ENCODE measurements at regions not wholly inside any gene's neighbourhood (a gene's known extent, or its start where the extent isn't known, plus 50 kb on each side); places are given as distances from the start of the nearest gene placed in this dataset.

DNA sequence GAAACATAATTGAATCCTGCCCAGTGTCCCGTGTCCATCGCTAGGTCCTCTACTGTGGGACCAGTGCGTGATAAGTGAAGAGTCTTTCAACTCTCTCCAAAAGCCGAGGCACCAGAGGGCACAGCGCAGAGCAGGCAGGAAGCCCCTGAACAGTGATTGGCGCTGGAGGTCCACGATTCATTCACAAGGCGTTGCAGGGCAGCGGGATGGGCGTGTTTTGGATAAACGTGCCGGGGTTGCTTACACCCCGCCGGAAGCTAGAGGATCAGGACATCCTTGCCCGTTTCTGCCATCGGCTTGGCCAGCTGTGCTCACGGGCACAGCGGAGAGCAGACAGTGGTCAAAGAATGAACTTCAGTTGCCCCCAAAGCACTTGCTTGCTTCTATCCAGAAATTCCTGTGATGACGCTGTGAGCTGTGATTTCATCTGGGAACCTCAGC lies 86.0 kb upstream of the PFKP start:
- DNase-seq (ENCODE audit: low read depth) = peak; percentile 3

DNA sequence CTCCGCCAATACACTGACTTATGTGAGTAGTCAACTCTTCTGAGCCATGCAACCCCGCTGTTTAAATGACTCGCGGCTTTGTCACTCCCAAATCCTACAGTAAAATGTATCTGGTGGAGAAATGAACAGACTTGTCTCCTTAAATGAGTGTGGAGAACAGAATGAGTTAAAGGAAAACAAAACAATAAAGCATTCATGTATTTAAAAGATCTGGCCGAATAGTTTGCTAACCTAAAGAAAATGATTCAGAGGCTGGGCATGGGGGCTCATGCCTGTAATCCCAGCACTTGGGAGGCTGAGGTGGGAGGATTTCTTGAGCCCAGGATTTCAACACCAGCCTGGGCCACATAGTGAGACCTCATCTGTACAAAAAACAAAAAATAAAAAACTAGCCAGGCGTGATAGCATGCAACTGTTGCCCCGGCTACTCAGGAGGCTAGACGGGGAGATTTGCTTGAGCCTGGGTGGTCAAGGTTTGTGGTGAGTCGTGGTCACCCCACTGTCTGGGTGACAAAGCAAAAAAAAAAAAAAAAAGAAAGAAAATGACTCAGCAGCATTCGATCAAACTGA lies 86.5 kb upstream of the PFKP start:
- peak; percentile 81 for DNase-seq (ENCODE audit: low read depth)

DNA sequence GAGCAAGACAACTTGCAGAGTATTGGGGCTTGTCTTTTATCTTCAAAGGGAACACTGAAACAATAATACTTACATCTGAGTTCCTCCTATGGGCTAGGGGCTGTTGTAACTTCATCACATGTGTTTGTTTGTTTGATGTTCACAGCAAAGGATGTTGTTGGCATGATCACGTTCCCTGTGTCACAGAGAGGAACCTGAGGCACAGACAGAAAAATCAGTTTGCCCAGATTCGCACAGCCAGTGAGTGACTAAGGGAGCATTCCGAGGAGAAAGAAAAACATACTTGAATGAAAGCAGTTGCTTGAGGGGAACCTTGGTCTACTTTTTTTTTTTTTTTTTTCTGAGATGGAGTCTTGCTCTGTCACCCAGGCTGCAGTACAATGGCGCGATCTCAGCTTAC lies 87.2 kb upstream of the PFKP start:
- peak; percentile 81 for DNase-seq (ENCODE audit: low read depth)

DNA sequence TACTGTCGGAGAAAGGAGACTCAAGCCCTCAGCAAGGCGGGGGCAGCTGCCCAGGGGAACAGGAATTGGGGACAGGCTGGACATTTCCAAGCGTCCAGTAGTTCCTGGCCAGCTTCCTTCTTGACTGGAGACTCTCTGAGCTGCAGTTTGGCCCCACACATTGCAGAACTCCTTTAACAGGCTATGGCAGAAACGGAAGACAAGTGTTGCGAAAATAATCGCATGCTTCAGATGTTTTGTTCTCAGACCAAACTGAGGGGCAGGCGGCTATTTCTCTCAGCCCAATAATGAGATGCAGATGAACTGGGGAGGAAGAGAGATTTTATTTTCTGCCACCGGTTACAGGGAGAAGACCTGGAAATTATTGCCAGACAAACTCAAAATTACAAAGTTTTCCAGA lies 88.0 kb upstream of the PFKP start:
- peak; percentile 83 for DNase-seq (ENCODE audit: low read depth)

DNA sequence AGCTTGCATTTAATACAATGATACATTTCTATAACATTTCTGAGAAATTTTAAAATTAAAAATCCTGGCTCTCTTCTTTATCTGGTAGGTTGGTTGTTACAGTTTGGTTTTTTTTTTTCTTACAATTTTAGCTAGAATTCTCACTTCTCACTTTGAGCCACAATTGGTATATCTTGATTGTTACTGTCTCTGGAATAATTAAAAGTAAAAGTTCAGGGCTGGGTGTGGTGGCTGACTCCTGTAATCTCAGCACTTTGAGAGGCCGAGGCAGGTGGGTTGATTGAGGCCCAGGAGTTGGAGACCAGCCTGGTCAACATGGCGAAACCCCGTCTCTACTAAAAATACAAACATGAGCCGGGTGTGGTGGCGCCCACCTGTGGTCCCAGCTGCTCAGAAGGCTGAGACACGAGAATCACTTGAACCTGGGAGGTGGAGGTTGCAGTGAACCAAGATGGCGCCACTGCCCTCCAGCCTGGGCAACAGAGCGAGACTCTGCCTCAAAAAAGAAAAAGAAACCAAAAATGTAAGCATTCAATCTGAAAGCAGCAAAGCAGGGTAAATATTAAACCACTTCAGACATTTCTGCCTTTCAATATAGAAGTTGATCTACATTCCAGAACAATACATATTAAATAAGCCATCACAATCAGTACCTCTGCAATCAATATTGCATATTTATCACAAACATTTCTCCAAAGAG lies 88.6 kb upstream of the PFKP start:
- DNase-seq (ENCODE audit: low read depth) = no peak

DNA sequence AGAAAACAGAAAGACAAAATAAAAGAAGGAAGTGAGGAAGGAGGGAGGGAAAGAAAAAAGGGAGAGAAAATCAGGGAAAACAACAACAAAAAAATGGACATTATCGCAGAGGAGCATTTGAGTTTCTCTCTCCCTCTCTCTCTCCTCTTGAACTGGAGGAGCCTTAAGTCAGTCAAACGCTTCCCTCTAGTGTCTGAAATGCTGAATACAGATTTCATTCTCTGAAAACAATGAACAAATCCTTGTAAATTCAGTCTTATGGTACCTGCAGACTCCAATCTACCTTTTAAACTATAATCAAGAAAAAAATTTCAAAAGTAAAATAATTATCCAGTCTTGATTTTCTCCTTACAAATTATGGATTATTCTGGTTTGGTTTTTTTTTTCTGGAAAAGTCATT lies 89.2 kb upstream of the PFKP start:
- peak; percentile 64 for DNase-seq (ENCODE audit: low read depth)

GRCh38 chr10:2974503-2975207 lies 92.7 kb upstream of the PFKP start:
- no peak for DNase-seq (ENCODE audit: low read depth)

- no peak for DNase-seq (ENCODE audit: low read depth)
These were observed 93.3 kb upstream of the PFKP start for GRCh38 chr10:2974083-2974482.

DNA sequence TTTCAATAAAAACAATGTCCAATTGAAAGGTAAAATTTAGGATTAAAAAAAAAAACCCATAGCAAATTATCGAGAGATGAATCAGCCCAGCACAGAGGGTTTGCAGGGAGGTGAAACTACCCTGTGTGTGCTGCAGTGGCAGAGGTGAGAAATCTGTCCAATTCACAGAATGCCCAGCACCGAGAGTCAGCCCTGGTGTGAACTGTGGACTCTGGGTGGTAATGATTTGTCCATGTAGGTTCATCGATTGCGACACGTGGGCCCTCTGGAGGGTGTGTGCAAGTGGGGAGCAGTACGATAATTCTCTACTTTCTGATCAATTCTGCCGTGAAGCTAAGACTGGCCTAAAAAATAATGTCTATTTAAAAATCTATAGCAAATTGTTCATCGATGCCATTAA lies 94.5 kb upstream of the PFKP start:
- no peak for DNase-seq (ENCODE audit: low read depth)

GRCh38 chr10:2972216-2972615 lies 95.1 kb upstream of the PFKP start:
- DNase-seq (ENCODE audit: low read depth) = no peak

GRCh38 chr10:2970190-2970823 lies 97.0 kb upstream of the PFKP start:
- no peak for DNase-seq (ENCODE audit: low read depth)

- peak; percentile 85 for DNase-seq (ENCODE audit: low read depth)
These were observed 98.8 kb upstream of the PFKP start for GRCh38 chr10:2968401-2969058.

- no peak for DNase-seq (ENCODE audit: low read depth)
These were observed 101.2 kb upstream of the PFKP start for GRCh38 chr10:2966134-2966533.

- DNase-seq (ENCODE audit: low read depth) = peak; percentile 11
These were observed 102.6 kb upstream of the PFKP start for GRCh38 chr10:2964632-2965296.

GRCh38 chr10:2963889-2964631 lies 103.3 kb upstream of the PFKP start:
- no peak for DNase-seq (ENCODE audit: low read depth)

DNA sequence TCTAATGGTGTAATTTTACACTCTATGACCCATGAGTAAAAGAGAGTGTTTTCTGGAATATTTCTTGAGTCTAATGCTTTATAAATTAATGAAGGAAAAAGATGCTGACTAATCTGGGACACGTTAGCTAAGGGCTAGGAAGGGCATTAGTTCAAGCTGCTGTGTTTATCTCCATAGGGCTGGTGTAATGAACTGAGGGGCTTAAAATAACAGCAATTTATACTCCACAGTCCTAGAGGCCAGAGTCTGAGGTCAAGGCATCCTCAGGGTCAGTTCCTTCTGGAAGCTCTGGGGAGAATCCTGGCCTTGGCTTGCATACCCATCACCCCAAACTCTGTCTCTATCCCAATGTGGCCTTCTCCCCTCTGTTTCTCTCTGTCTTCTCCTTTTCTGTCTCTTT lies 105.2 kb upstream of the PFKP start:
- DNase-seq (ENCODE audit: low read depth) = no peak

DNA sequence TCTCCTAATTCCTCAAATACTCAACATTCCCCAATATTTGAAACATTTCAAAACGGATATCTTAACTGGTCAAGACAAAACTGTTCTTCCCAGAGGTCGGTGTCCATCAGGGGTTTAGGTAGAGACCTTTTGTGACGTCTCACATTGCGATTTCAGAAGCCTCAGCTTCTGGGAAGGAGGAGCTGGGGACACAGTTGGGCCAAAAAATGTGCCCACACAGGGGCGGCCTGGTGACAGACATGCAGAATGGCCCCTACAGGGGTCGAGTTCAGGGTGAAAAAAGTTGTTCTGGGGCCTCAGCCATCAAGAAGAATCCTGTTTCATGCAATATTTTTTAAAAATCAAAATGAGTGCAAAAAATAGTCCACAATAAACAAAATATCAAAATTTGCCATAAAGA lies 108.7 kb upstream of the PFKP start:
- DNase-seq (ENCODE audit: low read depth) = no peak

- no peak for DNase-seq (ENCODE audit: low read depth)
These were observed 109.6 kb upstream of the PFKP start for GRCh38 chr10:2957785-2958184.

DNA sequence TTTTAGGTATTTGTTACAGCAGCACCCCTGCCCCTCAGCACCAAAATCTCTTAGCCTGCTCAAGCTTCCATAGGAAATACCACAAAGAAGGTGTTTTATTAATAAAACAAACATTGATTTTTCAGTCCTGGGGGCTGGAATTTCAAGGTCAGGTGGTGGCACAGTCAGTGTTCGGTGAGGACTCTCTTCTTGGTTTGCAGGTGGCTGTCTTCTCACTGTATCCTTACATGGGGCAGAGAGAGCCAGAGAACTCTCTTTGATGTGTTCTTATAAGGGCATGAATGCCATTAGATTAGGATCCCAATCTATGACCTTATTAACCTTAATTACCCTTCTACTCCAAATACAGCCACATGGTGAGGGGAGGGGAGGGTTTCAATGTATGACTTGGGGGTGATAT lies 112.3 kb upstream of the PFKP start:
- DNase-seq (ENCODE audit: low read depth) = no peak

DNA sequence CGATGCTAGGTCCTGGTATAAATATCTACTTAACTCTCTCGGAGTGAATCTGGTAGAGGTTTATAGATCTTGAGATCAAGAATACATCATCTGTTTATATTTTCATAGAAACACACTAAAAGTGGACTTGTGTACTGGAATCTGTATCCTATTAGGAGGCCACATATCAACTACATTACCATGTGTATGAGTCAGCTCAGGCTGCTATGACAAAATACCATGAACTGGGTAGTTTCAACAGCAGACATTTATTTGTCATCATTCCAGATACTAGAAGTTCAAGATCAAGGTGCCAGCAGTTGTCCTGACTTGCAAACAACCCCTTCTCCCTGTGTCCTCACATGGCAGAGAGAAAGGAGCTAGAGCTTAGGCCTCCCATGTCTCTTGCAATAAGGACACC lies 113.9 kb upstream of the PFKP start:
- peak; percentile 13 for DNase-seq (ENCODE audit: low read depth)

DNA sequence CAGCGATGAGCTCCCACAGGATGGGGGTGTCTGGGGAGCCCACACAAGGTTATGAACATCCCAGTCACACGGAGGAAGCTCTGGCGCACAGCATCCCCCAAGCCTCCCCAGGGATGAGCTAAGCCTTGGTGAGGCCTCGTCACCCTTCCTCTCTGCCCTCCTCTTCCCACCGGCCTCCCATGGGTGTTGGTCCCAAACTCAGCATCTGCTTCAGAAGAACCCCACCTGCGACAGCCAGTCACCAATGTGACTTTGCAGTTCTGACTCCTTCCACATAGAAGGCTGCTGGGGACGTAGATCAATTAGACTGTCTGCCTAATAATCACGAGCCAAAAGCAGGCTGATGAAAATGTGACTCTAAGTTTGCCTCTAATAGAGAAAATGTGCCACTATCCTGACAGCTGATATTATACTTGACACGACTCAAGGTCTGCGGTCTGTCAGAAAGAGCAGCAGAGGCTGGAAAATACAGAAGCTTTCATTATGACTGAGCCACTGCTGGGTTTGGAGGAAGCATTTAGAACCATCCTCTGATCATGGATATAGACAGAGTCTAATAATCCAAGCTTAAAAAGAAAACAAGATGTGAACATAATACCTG lies 116.0 kb upstream of the PFKP start:
- no peak for DNase-seq (ENCODE audit: low read depth)

Measured in EH (cell line).